GM18499 (cell line): ENCODE measurements at regions not wholly inside any gene's neighbourhood (a gene's known extent, or its start where the extent isn't known, plus 50 kb on each side); places are given as distances from the start of the nearest gene placed in this dataset.
"Not testable (repeated sequence)": the region's sequence is repeated elsewhere in the genome, so short reads cannot be mapped to it uniquely, and the experiment has no call there.

Experiments used
- ATAC-seq: cut with Tn5 transposase; IDR thresholded peaks from one replicate; pipeline ENCODE4 v1.9.1; 2021; ENCODE audit warnings: moderate number of reproducible peaks; ENCODE audit not compliant: insufficient read depth, unreplicated experiment

- ATAC-seq: no peak
Observed at GRCh38 chr13:107937848-107938247, 277.5 kb downstream of the LIG4 start.

- ATAC-seq: no peak
Observed at GRCh38 chr13:107931056-107931455, 284.3 kb downstream of the LIG4 start.

- no peak for ATAC-seq
Observed at GRCh38 chr13:107928762-107929161, 286.6 kb downstream of the LIG4 start.

GRCh38 chr13:107927557-107927956 lies 287.8 kb downstream of the LIG4 start:
- no peak for ATAC-seq

GRCh38 chr13:107926515-107926914 lies 288.8 kb downstream of the LIG4 start:
- ATAC-seq: not testable (repeated sequence)

- ATAC-seq: not testable (repeated sequence)
Observed at GRCh38 chr13:107916902-107917301, 298.4 kb downstream of the LIG4 start.

GRCh38 chr13:107912745-107913144 lies 302.6 kb downstream of the LIG4 start:
- no peak for ATAC-seq

GRCh38 chr13:107907065-107907805 lies 308.1 kb downstream of the LIG4 start:
- ATAC-seq: no peak

- ATAC-seq: no peak
Observed at GRCh38 chr13:107906131-107906530, 309.2 kb downstream of the LIG4 start.

- no peak for ATAC-seq
Observed at GRCh38 chr13:107901996-107902562, 313.3 kb downstream of the LIG4 start.

- no peak for ATAC-seq
Observed at GRCh38 chr13:107901230-107901629, 314.1 kb downstream of the LIG4 start.

- ATAC-seq: no peak
Observed at GRCh38 chr13:107900775-107901174, 314.6 kb downstream of the LIG4 start.

- no peak for ATAC-seq
Observed at GRCh38 chr13:107886118-107886517, 329.2 kb downstream of the LIG4 start.

- no peak for ATAC-seq
Observed at GRCh38 chr13:107884564-107884963, 330.8 kb downstream of the LIG4 start.

GRCh38 chr13:107883561-107884175 lies 331.7 kb downstream of the LIG4 start:
- ATAC-seq: no peak

GRCh38 chr13:107882708-107883560 lies 332.4 kb downstream of the LIG4 start:
- ATAC-seq: no peak

GRCh38 chr13:107881362-107881761 lies 334.0 kb downstream of the LIG4 start:
- ATAC-seq: no peak

GRCh38 chr13:107874456-107874855 lies 340.9 kb downstream of the LIG4 start:
- ATAC-seq: no peak

- no peak for ATAC-seq
Observed at GRCh38 chr13:107873926-107874325, 341.4 kb downstream of the LIG4 start.

GRCh38 chr13:107870400-107870799 lies 344.9 kb downstream of the LIG4 start:
- no peak for ATAC-seq
